Limb (tissue), 2 donors: ENCODE measurements at regions not wholly inside any gene's neighbourhood (a gene's known extent, or its start where the extent isn't known, plus 50 kb on each side); places are given as distances from the start of the nearest gene placed in this dataset.

Experiments used
- DNase-seq, 2 donors: peaks; one replicate each; pipeline ENCODE4 v3.0.0-alpha.2; 2016; ENCODE audit errors: extremely low spot score in 2 of 2

DNA sequence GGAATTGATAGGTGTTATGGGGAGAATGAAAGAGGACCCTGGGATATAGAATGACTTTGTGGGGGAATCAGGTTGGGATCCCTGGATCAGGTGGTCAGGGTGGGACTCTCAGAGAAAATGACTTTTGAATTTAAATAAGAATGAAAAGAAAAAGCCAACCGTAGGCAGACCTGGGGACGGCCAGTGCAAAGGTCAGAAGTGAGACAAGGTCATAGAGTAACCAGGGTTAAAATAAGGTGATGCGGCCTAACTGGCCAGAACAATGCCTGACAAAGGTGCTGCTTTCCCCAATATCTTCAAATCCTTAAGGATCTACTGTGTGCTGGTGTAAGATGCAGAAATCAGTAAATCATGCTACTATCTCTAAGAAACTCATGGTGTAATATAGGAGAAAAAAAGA lies 238.4 kb upstream of the JUN start:
- no peak for DNase-seq

DNA sequence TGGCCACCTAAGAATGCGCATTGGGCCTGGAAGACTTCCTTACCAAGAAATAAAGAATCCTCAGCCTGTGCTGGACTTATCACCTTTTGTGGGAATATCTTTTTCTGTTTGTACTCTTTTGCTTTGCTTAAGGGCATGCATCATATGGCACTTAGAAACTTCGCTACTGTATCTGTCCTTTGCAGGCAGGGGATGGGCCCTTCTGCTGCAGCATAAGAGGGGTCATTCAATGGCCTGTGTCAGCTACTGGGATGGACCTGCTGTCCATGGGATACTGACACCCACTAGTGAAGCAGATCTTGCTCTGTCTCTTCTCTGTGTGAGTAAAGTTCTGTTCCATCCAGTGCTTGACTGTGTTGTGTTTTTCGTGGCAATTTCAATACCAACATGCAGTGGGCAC lies 239.0 kb upstream of the JUN start:
- no peak for DNase-seq

DNA sequence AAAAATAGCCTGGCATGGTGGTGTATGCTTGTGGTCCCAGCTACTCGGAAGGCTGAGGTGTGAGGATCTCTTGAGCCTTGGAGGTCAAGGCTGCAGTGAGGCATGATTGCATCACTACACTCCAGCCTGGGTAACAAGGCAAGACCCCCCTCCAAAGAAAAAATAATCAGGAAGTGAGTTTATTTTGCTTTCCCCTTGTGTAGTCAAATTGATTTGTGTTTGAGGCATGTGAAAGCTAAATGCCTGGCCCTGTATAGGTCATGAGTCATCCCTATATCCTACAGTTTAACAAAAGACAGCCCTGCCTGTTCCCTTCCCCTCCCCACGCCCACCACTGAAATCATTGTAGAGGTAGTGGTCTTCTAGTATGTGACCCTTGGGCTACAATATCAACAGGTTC lies 241.4 kb upstream of the JUN start:
- no peak for DNase-seq

GRCh38 chr1:59025898-59026426 lies 242.1 kb upstream of the JUN start:
- DNase-seq: peak in 1 of 2 donors; percentile 38

DNA sequence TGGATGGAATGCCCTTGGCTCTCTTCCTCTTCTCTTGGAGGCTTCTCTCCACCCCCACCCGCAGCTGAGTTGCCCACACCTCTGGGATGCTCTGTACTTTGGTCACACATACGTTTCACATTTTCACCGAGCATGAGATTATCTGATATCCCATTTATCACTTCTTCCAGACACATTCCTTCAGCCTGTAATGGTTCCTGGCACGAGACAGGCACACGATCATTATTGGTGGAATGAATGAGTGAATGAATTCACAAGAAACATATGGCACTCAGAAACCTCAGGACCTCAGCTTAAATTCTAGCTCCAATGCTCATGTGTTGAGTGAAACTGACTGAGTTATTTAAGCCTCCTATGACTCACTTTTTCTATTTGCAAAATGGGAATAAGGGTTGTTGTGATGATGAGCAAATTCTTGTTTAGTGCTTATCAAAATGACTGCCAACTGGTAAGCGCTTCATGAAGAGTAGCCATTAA lies 242.7 kb upstream of the JUN start:
- peak in 1 of 2 donors; percentile 42 for DNase-seq

GRCh38 chr1:59027177-59027576 lies 243.3 kb upstream of the JUN start:
- DNase-seq: no peak

DNA sequence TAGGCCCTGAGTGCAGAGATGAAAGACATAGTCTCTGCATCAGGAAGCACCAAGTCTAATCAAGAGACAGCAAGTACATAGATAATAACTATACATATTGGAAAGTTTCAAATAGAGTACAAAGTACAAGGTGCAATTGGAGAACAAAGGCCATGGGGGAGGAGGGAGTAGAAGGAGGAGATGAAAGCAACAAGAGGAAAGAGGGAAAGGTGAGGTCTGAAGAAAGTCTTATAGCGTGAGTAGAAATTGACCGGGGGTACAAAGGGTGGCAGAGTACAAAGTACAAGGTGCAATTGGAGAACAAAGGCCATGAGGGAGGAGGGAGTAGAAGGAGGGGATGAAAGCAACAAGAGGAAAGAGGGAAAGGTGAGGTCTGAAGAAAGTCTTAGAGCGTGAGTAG lies 244.2 kb upstream of the JUN start:
- DNase-seq: no peak

DNA sequence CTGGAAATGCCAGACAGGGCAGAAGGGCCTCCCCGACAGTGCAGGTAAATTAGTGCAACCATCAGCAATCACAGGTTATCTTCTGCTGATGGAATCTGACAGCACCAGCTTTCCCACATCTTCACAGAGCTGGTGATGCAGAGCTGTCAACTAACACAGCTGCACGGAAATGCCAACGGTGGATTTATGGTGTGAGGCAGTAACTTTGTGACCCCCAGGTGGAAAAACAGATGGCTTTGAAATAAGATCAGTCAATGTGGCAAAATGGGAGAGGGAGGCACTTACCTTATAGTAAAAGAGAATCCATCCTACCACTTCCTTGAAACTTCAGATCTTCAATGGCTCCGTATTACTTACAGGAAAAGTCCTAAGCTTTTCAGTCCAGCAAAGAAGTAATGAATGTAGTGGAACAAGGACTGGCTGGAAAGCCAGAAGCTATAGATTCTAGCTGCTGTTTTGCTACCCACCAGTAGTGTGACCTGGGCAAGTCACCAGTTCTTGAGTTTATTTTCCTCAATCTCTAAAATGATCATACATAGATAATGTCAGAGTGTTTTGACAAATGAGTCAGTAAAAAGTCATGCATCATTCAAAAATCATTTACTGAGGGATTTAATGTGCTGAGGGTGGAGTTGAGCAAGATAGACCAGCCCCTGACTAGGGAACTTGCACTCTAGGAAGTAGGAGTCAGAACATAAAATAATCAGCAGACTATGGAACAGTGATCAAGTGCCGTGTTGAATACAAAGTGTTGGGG lies 245.7 kb upstream of the JUN start:
- no peak for DNase-seq

GRCh38 chr1:59032228-59032627 lies 248.4 kb upstream of the JUN start:
- DNase-seq: no peak

GRCh38 chr1:59033761-59034160 lies 249.9 kb upstream of the JUN start:
- DNase-seq: no peak

- DNase-seq: no peak
Observed at GRCh38 chr1:59034925-59035324, 251.1 kb upstream of the JUN start.

GRCh38 chr1:59039551-59039950 lies 255.7 kb upstream of the JUN start:
- DNase-seq: no peak

DNA sequence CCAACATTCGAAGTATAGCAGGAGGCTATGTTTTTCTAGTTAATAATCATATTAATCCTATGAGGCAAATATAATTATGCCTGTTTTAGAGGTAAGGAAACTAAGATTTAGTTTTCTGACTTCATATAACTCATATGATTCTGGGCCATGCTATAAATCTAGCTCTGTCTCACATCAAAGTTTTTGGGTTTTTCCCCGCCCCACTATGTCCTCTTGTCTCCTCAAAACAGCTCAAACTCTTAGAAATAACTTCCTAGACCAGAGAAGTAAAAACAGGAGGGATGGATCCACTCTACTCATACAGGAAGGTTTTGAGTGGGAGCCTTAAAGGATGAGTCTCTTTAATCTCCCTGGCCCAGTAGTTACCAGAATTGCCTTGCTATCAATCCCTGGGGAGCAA lies 256.4 kb upstream of the FGGY start:
- DNase-seq: no peak

DNA sequence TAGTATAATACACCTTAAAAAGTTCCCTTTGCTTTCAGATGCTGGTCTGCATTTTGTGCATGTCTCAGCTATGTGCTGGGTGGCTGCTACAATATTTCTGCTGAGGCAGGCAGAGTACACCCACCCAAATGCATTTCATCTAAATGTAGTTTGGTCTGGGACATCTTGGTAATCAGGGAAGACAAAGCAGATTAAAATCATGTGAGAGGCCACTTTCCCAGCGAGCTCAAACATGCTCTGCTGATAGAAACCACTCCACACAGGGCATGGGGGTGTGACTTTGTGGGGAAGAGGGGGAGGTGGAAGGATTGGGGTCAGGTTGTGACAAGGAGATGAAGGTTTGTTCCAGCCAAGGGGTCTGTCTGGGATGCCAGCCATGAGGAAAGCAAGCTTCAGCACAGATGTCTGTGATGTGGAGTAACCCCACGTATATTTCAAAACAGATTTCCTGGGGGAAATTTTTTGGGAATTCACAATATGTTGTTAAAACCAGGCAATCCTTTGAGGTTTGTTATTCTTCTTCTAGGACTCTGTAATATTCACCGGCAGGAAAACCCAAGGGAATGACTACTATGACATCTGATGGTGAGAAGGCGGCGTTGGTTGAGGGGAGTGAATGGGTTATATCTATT lies 255.1 kb upstream of the FGGY start:
- DNase-seq: no peak

- DNase-seq: no peak
Observed at GRCh38 chr1:59043796-59044195, 253.1 kb upstream of the FGGY start.

DNA sequence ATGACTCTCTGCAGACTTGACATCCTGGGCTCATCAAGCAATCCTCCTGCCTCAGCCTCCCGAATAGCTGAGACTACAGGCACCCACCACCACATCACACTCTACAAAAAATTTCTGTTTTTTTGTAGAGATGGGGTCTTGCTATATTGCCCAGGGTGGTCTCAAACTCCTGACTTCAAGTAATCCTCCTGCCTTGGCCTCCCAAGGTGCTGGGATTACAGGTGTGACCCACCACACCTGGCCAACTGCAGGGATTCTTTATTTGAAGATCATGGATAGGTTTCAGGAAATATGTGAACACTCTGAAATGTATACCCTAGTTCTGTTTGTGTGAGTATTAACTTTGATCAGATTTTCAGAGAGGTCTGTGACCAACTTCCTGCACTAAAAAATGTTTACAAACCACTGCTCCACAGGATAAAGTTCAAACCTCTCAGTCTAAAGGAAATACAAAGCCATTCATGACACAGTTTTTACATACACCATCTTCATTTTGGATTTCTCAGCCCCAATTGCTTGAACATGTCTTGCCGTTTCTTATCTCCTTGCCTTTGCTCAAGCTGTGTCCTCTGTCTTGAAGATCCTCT lies 252.3 kb upstream of the FGGY start:
- DNase-seq: no peak

DNA sequence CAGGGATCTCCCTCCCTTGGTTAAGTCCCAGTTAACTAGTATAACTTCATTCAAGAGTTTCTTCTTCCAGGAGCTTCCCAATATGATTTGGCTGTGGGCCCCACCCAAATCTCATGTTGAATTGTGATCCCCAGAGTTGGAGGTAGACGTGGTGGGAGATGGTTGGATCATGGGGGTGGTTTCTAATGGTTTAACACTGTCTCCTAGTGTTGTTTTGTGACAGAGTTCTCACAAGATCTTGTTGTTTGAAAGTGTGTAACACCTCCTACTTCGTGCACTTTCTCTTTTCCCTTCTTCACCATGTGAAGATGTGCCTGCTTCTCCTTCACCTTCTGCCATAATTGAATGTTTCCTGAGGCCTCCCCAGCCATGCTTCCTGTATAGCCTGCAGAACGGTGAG lies 251.8 kb upstream of the FGGY start:
- no peak for DNase-seq

- DNase-seq: no peak
Observed at GRCh38 chr1:59045636-59046035, 251.3 kb upstream of the FGGY start.

DNA sequence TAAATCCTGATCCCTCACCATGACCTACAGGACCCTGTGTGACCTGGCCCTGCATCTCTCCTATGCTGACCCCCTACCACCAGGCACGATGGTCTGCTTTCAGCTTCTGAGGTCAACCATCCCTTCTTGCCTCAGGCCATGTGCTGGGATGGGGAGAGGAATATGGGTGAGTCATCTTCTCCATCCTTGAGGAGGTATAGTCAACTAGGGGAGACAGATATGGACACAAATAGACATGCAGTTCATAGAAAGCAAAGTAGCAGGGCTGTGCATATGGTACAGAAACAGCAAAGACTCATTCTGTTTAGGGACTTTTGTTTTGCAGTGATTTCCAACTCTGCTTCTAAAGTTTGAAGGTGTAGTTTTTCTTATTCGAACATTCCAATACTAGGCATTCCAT lies 250.8 kb upstream of the FGGY start:
- DNase-seq: no peak

DNA sequence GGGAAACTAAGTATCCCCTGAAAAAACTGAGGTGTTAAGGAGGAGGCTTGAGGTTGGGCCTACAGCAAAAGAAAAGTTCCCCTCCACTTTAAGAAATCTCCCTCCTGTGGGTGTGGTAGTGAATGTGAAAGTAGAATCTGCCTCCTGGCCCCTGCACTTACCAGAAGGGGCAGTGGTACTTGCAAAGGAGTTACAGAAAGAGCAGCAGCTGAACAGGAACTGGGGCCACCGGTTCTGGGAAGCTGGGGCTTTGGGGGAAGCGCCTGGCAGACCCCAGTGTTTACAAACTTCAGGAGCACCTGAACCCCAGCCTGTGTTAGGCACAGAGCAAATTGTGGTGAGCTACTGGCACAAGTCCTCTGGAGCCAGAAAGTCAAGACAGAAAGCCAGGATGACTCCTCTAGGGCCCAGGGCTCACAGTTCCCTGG lies 250.2 kb upstream of the FGGY start:
- DNase-seq: no peak

GRCh38 chr1:59051007-59051406 lies 245.9 kb upstream of the FGGY start:
- no peak for DNase-seq

DNA sequence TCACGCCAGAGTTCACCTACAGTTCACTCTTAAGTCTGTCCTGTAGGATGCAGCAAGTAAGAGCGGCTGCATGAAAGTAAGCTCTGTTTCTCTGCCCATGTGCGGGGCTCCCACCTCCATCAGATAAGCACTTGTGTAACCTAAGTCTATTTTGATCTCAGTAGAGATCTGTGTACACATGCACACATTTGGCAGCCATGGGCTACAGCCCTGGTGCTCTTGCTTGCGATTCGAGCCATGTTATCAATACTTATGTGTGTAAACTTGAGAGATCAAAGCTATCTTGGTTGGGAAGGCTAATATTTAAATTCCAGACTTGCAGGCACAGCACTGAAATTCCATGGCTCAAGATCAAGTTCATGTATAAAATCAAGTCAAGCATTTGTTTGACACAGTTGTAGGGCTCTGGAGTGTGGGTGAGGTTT lies 244.7 kb upstream of the FGGY start:
- DNase-seq: no peak

- DNase-seq: no peak
Observed at GRCh38 chr1:59054172-59054571, 242.7 kb upstream of the FGGY start.
